T-helper 1 cell treated with Interleukin-12 subunit alpha and Interleukin-12 subunit beta and Interleukin-4 antibody, amounts not matched to agents 30 μg/mL and 1 μg/mL, for 36 hours (primary cell): ENCODE measurements at regions not wholly inside any gene's neighbourhood (a gene's known extent, or its start where the extent isn't known, plus 50 kb on each side); places are given as distances from the start of the nearest gene placed in this dataset.

Source experiments
- H3K27ac Mint-ChIP-seq: one replicate; pipeline ENCODE4 v1.8.0; 2021; ENCODE audit warnings: mild to moderate bottlenecking, mixed read lengths
- H3K27me3 Mint-ChIP-seq: one replicate; pipeline ENCODE4 v1.8.0; 2021; ENCODE audit warnings: low read depth, mixed read lengths
- H3K36me3 Mint-ChIP-seq: one replicate; pipeline ENCODE4 v1.8.0; 2021; ENCODE audit warnings: low read depth, mixed read lengths
- H3K4me1 Mint-ChIP-seq: one replicate; pipeline ENCODE4 v1.8.0; 2021; ENCODE audit warnings: low read depth, mixed read lengths
- H3K4me3 Mint-ChIP-seq: one replicate; pipeline ENCODE4 v1.8.0; 2021; ENCODE audit warnings: mild to moderate bottlenecking, moderate library complexity, mixed read lengths
- H3K9me3 Mint-ChIP-seq: one replicate; pipeline ENCODE4 v1.8.0; 2021; ENCODE audit warnings: mixed read lengths

- Mint-ChIP-seq H3K4me3 (no peak overlapping the region), H3K27ac (no peak overlapping the region), H3K27me3 (peaks cover 8% of the 10 kb centered on the region), H3K9me3 (peaks cover 20% of the 10 kb centered on the region), H3K4me1 (no peaks in the 10 kb centered on the region), H3K36me3 (peaks cover 2% of the 10 kb centered on the region)
These were observed 244.0 kb downstream of the KLF13 start for GRCh38 chr15:31570591-31570990.

- no peak overlapping the region for H3K27ac Mint-ChIP-seq
- no peak overlapping the region for H3K4me3 Mint-ChIP-seq
- peaks cover 15% of the 10 kb centered on the region for H3K27me3 Mint-ChIP-seq
- H3K4me1 Mint-ChIP-seq: no peaks in the 10 kb centered on the region
- peaks cover 2% of the 10 kb centered on the region for H3K36me3 Mint-ChIP-seq
- peaks cover 19% of the 10 kb centered on the region for H3K9me3 Mint-ChIP-seq
These were observed 245.0 kb downstream of the KLF13 start for GRCh38 chr15:31571676-31572075.

- H3K27ac Mint-ChIP-seq: no peak overlapping the region
- H3K27me3 Mint-ChIP-seq: peaks cover 20% of the 10 kb centered on the region
- H3K4me1 Mint-ChIP-seq: no peaks in the 10 kb centered on the region
- H3K36me3 Mint-ChIP-seq: no peaks in the 10 kb centered on the region
- peaks cover 7% of the 10 kb centered on the region for H3K9me3 Mint-ChIP-seq
- no peak overlapping the region for H3K4me3 Mint-ChIP-seq
These were observed 247.1 kb downstream of the KLF13 start for GRCh38 chr15:31573759-31574158.

DNA sequence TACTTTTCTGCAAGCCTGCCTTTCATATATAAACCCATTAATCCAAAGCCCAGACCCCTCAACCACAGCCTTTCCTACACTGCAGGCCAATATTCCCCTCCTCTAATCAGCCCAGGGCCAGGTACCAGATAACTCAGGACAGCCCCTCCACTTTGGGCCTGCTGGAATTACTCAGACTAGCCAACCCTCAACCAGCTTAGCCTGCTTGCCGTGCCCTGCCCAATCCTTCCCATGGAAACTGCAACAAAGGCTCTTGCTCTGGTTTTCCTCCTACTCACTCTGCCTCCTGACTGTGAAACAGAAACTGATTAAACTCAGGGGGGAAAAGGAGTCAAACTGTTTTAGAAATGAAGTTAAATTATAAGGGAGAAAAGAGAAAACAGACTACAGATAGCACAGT is 248.1 kb downstream of the KLF13 start:
- H3K27ac Mint-ChIP-seq: no peak overlapping the region

DNA sequence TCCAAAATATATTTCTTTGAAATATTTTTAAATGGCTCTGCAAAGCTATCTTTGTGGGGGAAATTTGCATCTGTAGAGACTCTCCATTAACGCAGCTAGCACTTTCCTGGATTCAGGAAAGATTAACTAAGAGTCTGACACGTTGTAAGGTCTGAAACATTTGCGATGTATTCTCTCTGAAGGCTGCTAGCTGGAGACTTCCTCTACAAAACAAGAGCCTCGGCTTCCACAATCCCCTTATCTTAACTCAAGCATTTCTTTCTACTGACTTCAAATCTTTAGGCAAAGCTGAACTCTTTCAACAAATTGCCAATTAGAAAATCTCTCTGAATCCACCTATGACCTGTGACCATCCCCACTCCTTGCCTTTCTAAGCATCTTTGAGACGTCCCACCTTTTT is 250.5 kb downstream of the KLF13 start:
- no peaks in the 10 kb centered on the region for H3K36me3 Mint-ChIP-seq
- peaks cover 25% of the 10 kb centered on the region for H3K27me3 Mint-ChIP-seq
- no peak overlapping the region for H3K4me3 Mint-ChIP-seq
- no peaks in the 10 kb centered on the region for H3K4me1 Mint-ChIP-seq
- H3K9me3 Mint-ChIP-seq: peaks cover 7% of the 10 kb centered on the region
- H3K27ac Mint-ChIP-seq: no peak overlapping the region

More for the DNA sequence above, 248.1 kb downstream of the KLF13 start:
- Mint-ChIP-seq H3K27me3 (peaks cover 20% of the 10 kb centered on the region), H3K36me3 (no peaks in the 10 kb centered on the region), H3K4me1 (no peaks in the 10 kb centered on the region), H3K4me3 (no peak overlapping the region), H3K9me3 (peaks cover 1% of the 10 kb centered on the region)

GRCh38 chr15:31579282-31579681 is 252.6 kb downstream of the KLF13 start:
- no peak overlapping the region for H3K27ac Mint-ChIP-seq
- H3K4me1 Mint-ChIP-seq: no peaks in the 10 kb centered on the region
- H3K27me3 Mint-ChIP-seq: peaks cover 28% of the 10 kb centered on the region
- no peak overlapping the region for H3K4me3 Mint-ChIP-seq
- peaks cover 19% of the 10 kb centered on the region for H3K9me3 Mint-ChIP-seq
- no peaks in the 10 kb centered on the region for H3K36me3 Mint-ChIP-seq

DNA sequence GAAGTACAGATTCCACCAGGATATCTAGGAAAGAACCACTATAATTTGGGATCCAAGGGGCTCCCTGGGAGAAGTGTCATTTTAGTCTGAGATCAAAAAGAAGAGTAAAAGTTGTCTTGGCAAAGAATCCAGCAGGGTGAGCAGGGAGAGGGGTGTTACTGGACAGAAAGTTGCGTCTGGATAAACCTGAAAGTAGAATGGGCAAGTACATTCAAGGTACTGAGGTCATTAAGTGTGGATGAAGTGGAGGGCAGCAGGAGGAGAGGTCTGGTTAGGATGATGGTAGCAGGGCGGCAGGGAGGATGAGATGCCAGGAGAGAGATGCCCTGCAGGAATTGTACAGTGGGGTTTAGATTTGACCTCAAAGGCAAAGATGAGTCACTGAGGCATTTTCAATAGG is 253.3 kb downstream of the KLF13 start:
- Mint-ChIP-seq H3K36me3 (no peaks in the 10 kb centered on the region), H3K27ac (no peak overlapping the region), H3K9me3 (peaks cover 19% of the 10 kb centered on the region), H3K27me3 (peaks cover 32% of the 10 kb centered on the region), H3K4me3 (no peak overlapping the region), H3K4me1 (no peaks in the 10 kb centered on the region)

- Mint-ChIP-seq H3K27ac (no peak overlapping the region), H3K9me3 (peaks cover 19% of the 10 kb centered on the region), H3K4me1 (no peaks in the 10 kb centered on the region), H3K36me3 (no peaks in the 10 kb centered on the region), H3K27me3 (peaks cover 24% of the 10 kb centered on the region), H3K4me3 (no peak overlapping the region)
These were observed 257.6 kb downstream of the KLF13 start for GRCh38 chr15:31584195-31584594.

DNA sequence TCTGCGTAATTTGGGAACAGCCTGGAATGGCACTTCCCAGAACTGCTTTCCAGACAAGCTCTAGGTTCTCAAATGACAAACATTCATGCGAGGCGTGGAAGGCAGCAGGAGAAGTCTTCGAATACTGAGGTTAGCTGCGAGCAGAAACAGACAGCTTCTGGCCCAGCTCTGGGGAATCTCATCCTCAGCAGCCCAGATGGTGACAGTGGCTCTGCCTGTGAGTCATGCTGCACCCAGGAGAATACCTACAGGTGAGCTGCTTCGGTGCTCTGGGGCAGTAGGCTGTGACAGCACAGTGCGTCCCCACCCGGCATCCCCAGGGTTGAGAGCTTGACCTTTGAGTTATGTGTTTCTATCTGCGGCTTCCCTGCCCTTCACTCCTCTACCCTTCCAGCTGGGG is 258.6 kb downstream of the KLF13 start:
- H3K27me3 Mint-ChIP-seq: peaks cover 19% of the 10 kb centered on the region
- no peaks in the 10 kb centered on the region for H3K36me3 Mint-ChIP-seq
- H3K27ac Mint-ChIP-seq: no peak overlapping the region
- H3K9me3 Mint-ChIP-seq: peaks cover 16% of the 10 kb centered on the region
- no peak overlapping the region for H3K4me3 Mint-ChIP-seq
- no peaks in the 10 kb centered on the region for H3K4me1 Mint-ChIP-seq

DNA sequence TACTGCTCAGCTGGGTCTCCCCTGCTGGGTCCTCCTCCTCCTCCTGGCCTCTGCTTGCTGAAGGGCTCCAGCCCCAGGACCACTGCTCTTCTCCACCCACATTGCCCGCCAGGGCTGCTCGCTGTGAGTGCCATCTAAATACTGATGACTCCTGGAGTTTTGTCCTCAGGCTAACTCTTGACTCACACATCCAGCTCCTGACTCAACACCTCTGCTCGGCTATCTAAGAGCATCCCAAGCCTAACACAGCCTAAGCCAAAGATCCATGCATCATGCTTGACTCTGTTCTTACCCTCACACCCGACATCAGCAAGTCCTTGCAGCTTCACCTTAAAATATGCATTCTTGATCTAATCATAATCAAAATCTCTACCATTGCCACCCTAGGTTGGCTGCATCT is 260.2 kb downstream of the KLF13 start:
- Mint-ChIP-seq H3K27me3 (peaks cover 22% of the 10 kb centered on the region), H3K27ac (no peak overlapping the region), H3K4me3 (no peak overlapping the region), H3K4me1 (no peaks in the 10 kb centered on the region), H3K9me3 (peaks cover 15% of the 10 kb centered on the region), H3K36me3 (no peaks in the 10 kb centered on the region)

DNA sequence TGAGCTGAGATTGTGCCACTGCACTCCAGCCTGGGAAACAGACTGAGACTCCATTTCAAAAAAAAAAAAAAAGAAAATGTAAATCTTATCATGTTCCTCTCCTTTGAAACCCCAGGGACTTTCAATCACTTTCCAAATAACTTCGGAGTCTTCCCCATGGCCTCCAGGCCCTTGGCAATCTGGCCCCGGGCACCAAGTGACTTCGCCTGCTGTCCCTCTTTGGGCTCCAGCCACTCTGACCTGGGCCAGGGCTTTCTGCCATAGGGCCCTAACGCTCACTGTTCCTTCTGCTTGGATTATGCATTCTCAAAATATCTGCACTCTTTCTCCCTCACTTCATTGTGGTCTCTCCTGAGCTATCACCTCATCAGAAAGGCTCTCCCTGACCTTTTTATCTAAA is 260.9 kb downstream of the KLF13 start:
- Mint-ChIP-seq H3K27ac (no peak overlapping the region), H3K27me3 (peaks cover 15% of the 10 kb centered on the region), H3K36me3 (no peaks in the 10 kb centered on the region), H3K4me1 (no peaks in the 10 kb centered on the region), H3K4me3 (no peak overlapping the region), H3K9me3 (peaks cover 8% of the 10 kb centered on the region)

DNA sequence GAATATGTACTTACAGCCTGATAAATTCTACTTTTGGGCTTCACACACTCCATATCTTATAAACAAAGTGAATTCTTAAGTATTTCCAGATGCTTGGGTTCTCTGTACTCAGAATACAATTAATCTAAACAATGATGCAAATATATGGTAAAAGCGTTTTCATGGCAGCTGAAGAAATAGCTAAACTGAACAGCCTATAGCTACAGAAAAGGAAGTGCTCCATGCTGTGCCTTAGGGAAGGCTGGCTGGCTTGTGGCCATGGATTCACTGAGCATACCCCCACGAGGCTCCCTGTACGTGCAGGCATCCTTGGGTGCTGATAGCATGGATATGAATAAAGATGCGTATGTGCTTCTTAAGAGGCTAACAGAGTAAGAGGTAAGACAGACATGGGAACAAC is 264.0 kb downstream of the KLF13 start:
- no peaks in the 10 kb centered on the region for H3K4me1 Mint-ChIP-seq
- H3K36me3 Mint-ChIP-seq: no peaks in the 10 kb centered on the region
- H3K27ac Mint-ChIP-seq: no peak overlapping the region
- H3K4me3 Mint-ChIP-seq: no peak overlapping the region
- H3K9me3 Mint-ChIP-seq: no peaks in the 10 kb centered on the region
- H3K27me3 Mint-ChIP-seq: peaks cover 7% of the 10 kb centered on the region

- Mint-ChIP-seq H3K36me3 (no peaks in the 10 kb centered on the region), H3K4me3 (no peak overlapping the region), H3K27ac (no peak overlapping the region), H3K9me3 (no peaks in the 10 kb centered on the region), H3K4me1 (no peaks in the 10 kb centered on the region), H3K27me3 (peaks cover 4% of the 10 kb centered on the region)
These were observed 265.3 kb downstream of the KLF13 start for GRCh38 chr15:31591908-31592307.

DNA sequence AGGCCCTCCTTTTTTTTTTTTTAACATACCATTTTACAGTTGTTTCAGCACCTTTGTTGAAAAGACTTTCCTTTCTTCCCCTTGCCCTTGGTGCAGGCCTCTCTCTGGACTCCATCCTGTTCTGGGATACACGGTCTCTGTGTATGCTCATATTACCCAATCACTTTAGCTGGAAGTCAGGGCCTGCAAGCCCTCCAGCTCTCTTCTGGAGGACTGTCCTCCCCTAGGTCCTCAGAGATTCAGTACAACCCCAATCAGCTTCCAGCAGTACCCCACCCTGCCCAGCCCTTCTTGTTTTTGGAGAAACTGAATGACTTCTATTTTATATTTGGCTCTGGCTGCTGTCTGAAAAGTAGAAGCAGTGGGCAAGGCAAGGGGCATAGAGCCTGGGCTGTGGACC is 270.8 kb downstream of the KLF13 start:
- Mint-ChIP-seq H3K27ac (no peak overlapping the region), H3K4me3 (no peak overlapping the region), H3K4me1 (no peaks in the 10 kb centered on the region), H3K36me3 (no peaks in the 10 kb centered on the region), H3K27me3 (peaks cover 23% of the 10 kb centered on the region), H3K9me3 (peaks cover 3% of the 10 kb centered on the region)

- H3K4me1 Mint-ChIP-seq: no peaks in the 10 kb centered on the region
- no peak overlapping the region for H3K4me3 Mint-ChIP-seq
- H3K27me3 Mint-ChIP-seq: peaks cover 29% of the 10 kb centered on the region
- H3K27ac Mint-ChIP-seq: no peak overlapping the region
- no peaks in the 10 kb centered on the region for H3K36me3 Mint-ChIP-seq
- peaks cover 3% of the 10 kb centered on the region for H3K9me3 Mint-ChIP-seq
These were observed 272.0 kb downstream of the KLF13 start for GRCh38 chr15:31598620-31599019.

DNA sequence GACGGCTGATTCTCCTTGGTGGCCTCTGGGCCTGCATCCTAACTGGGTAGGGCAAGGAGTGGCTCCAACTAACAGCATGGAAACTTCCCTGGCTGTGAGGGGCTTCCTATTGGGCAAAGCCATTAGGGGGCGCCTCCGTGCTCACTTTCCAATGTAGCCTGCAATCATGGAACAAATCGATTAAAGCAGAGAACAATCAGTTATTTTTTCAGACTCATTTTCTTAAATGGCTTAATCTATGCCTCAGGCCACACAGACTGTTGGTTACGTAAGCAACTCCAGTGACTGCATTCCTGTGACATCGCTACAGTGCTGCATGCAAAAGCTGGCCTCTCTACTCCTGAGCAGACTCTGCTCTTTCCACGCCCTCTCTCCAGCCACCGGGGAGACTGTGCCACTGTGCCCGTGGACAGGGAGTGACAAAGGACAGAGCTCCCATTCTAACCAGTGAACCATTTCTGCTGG is 278.9 kb downstream of the KLF13 start:
- Mint-ChIP-seq H3K27ac (no peak overlapping the region), H3K27me3 (peaks cover 33% of the 10 kb centered on the region), H3K9me3 (no peaks in the 10 kb centered on the region), H3K4me1 (no peaks in the 10 kb centered on the region), H3K36me3 (no peaks in the 10 kb centered on the region), H3K4me3 (no peak overlapping the region)
